OCI-LY3 (cell line): ENCODE measurements at regions not wholly inside any gene's neighbourhood (a gene's known extent, or its start where the extent isn't known, plus 50 kb on each side); places are given as distances from the start of the nearest gene placed in this dataset.

ENCODE experiments used
- CTCF ChIP-seq: fragments of 200-600, 300-600 bp; sonication (generic); IDR thresholded peaks from 2 replicates; pipeline ENCODE4 v1.5.1; 2014; ENCODE audit warnings: antibody characterized with exemption, low read length, low read depth
- EZH2phosphoT487 ChIP-seq: fragments of 200-600 bp; shearing (Covaris generic); IDR thresholded peaks from 2 replicates; pipeline ENCODE4 v1.6.1; 2018; ENCODE audit warnings: antibody characterized with exemption, mixed run types, low read depth

GRCh38 chr12:87660987-87661774, 368.0 kb downstream of the C12orf50 start:
- TF ChIP-seq CTCF (no peak), EZH2phosphoT487 (no peak)
